Dedifferentiated amniotic fluid mesenchymal stem cell (primary cell): ENCODE measurements at regions not wholly inside any gene's neighbourhood (a gene's known extent, or its start where the extent isn't known, plus 50 kb on each side); places are given as distances from the start of the nearest gene placed in this dataset.

ENCODE experiments used
- DNase-seq: peaks from one replicate; pipeline ENCODE4 v3.0.0-alpha.2; 2016; ENCODE audit errors: extremely low spot score

GRCh38 chr2:126309185-126309584, 346.8 kb upstream of the GYPC start:
- no peak for DNase-seq

GRCh38 chr2:126312579-126312978, 343.4 kb upstream of the GYPC start:
- no peak for DNase-seq

GRCh38 chr2:126315828-126316227, 340.1 kb upstream of the GYPC start:
- no peak for DNase-seq

GRCh38 chr2:126317790-126318431, 338.0 kb upstream of the GYPC start:
- no peak for DNase-seq

GRCh38 chr2:126322342-126322741, 333.6 kb upstream of the GYPC start:
- DNase-seq = no peak

- no peak for DNase-seq
These were observed 330.8 kb upstream of the GYPC start for GRCh38 chr2:126325202-126325601.

- no peak for DNase-seq
These were observed 326.8 kb upstream of the GYPC start for GRCh38 chr2:126329173-126329572.

- DNase-seq = no peak
These were observed 313.5 kb upstream of the GYPC start for GRCh38 chr2:126342457-126342856.

GRCh38 chr2:126343136-126343535, 312.8 kb upstream of the GYPC start:
- DNase-seq = no peak

- DNase-seq = no peak
These were observed 311.5 kb upstream of the GYPC start for GRCh38 chr2:126344493-126344892.

GRCh38 chr2:126345691-126346090, 310.3 kb upstream of the GYPC start:
- DNase-seq = no peak

- DNase-seq = no peak
These were observed 299.3 kb upstream of the GYPC start for GRCh38 chr2:126356631-126357030.

- no peak for DNase-seq
These were observed 297.8 kb upstream of the GYPC start for GRCh38 chr2:126358122-126358521.

- no peak for DNase-seq
These were observed 296.5 kb upstream of the GYPC start for GRCh38 chr2:126359494-126359893.

- no peak for DNase-seq
These were observed 288.6 kb upstream of the GYPC start for GRCh38 chr2:126367361-126367760.

GRCh38 chr2:126368758-126369157, 287.2 kb upstream of the GYPC start:
- no peak for DNase-seq

GRCh38 chr2:126370201-126370600, 285.8 kb upstream of the GYPC start:
- DNase-seq = no peak

GRCh38 chr2:126372406-126372805, 283.6 kb upstream of the GYPC start:
- DNase-seq = no peak

- no peak for DNase-seq
These were observed 277.8 kb upstream of the GYPC start for GRCh38 chr2:126378176-126378575.

GRCh38 chr2:126381091-126381490, 274.9 kb upstream of the GYPC start:
- DNase-seq = no peak

GRCh38 chr2:126382998-126383397, 273.0 kb upstream of the GYPC start:
- no peak for DNase-seq

- no peak for DNase-seq
These were observed 272.2 kb upstream of the GYPC start for GRCh38 chr2:126383800-126384199.

GRCh38 chr2:126385441-126385840, 270.5 kb upstream of the GYPC start:
- DNase-seq = no peak

GRCh38 chr2:126385983-126386382, 270.0 kb upstream of the GYPC start:
- no peak for DNase-seq
